ENCODE measurements at regions not wholly inside any gene's neighbourhood (a gene's known extent, or its start where the extent isn't known, plus 50 kb on each side); places are given as distances from the start of the nearest gene placed in this dataset.

DNA sequence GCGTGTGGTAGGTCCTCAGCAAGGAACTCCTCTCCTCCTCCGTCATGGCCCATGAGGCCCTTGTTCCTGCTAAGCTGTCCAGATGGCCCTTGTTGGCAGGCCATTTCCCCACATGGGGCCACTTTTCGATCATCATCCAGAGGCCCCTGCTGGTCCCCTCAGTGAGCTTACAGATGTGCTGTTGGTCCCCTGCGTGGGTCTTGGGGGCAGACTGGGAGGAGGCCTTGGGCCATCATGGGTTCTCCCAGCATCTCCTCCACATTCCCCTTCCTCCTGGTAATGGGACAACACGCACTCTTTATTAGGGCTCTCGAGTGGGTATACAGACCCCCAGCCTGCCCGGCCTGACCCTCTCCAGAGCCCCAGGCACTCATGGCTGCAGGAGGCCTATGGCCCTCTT is 114.7 kb downstream of the BEGAIN start:
- Histone ChIP-seq H3K4me3 (ENCODE audit: low read depth, low read length) (no peak overlapping the region), H3K9me3 (ENCODE audit: severe bottlenecking) (peaks cover 3% of the 10 kb centered on the region), H3K36me3 (no peaks in the 10 kb centered on the region), H3K27ac (no peak overlapping the region), H3K27me3 (ENCODE audit: insufficient read depth, low read depth, severe bottlenecking) (no peaks in the 10 kb centered on the region)
- no peak for DNase-seq
- TF ChIP-seq, protein P1, sequence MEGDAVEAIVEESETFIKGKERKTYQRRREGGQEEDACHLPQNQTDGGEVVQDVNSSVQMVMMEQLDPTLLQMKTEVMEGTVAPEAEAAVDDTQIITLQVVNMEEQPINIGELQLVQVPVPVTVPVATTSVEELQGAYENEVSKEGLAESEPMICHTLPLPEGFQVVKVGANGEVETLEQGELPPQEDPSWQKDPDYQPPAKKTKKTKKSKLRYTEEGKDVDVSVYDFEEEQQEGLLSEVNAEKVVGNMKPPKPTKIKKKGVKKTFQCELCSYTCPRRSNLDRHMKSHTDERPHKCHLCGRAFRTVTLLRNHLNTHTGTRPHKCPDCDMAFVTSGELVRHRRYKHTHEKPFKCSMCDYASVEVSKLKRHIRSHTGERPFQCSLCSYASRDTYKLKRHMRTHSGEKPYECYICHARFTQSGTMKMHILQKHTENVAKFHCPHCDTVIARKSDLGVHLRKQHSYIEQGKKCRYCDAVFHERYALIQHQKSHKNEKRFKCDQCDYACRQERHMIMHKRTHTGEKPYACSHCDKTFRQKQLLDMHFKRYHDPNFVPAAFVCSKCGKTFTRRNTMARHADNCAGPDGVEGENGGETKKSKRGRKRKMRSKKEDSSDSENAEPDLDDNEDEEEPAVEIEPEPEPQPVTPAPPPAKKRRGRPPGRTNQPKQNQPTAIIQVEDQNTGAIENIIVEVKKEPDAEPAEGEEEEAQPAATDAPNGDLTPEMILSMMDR (IDR thresholded peaks at IDR 0.05; ENCODE audit: low read depth, low read length) = no peak

DNA sequence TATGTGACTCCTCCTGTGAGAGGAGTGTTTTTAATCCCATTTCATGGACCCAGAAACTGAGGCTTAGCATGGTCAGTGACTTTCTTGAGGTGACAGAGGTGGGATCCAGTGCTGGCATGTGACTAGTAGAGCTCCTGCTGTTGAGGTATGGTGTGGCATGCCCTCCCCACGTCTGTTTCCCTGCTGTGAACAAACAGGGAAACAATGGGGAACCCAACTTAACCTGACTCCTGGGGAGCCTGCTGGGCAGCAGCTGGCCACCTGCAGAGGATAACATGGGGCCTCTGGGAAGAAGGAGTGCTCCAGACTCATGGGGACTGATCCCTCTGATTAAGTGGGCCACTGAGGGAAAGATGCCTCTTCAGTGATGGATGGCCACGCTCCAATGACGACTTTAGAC is 114.0 kb downstream of the BEGAIN start:
- Histone ChIP-seq H3K27me3 (ENCODE audit: insufficient read depth, low read depth, severe bottlenecking) (no peaks in the 10 kb centered on the region), H3K27ac (no peak overlapping the region), H3K9me3 (ENCODE audit: severe bottlenecking) (peaks cover 3% of the 10 kb centered on the region), H3K36me3 (no peaks in the 10 kb centered on the region), H3K4me3 (ENCODE audit: low read depth, low read length) (no peak overlapping the region)
- no peak for DNase-seq
- TF ChIP-seq, protein P1 (IDR thresholded peaks at IDR 0.05; ENCODE audit: low read depth, low read length) = no peak

DNA sequence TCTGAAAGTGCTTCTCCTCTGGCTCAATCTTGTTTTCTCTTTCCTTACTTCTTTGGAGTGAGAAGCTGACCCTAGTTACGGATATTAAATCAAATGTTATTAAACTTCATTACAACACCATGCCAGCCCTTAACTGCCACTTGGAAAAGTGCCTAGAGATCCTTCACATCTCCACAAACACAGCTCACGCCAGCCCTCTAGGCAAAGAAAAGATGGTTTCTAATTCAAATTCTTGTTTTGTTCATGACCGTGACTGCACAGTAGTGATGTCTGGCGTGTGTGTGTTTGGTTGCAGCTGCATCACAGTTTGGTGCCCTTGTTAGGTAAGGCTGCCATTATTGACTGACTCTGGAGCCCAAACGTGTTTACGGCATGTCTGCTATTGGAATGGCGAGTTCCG is 113.0 kb downstream of the BEGAIN start:
- TF ChIP-seq, protein P1 (IDR thresholded peaks at IDR 0.05; ENCODE audit: low read depth, low read length) = no peak
- Histone ChIP-seq H3K4me3 (ENCODE audit: low read depth, low read length) (no peak overlapping the region), H3K27me3 (ENCODE audit: insufficient read depth, low read depth, severe bottlenecking) (no peaks in the 10 kb centered on the region), H3K9me3 (ENCODE audit: severe bottlenecking) (peaks cover 3% of the 10 kb centered on the region), H3K27ac (no peak overlapping the region), H3K36me3 (no peaks in the 10 kb centered on the region)
- no peak for DNase-seq

DNA sequence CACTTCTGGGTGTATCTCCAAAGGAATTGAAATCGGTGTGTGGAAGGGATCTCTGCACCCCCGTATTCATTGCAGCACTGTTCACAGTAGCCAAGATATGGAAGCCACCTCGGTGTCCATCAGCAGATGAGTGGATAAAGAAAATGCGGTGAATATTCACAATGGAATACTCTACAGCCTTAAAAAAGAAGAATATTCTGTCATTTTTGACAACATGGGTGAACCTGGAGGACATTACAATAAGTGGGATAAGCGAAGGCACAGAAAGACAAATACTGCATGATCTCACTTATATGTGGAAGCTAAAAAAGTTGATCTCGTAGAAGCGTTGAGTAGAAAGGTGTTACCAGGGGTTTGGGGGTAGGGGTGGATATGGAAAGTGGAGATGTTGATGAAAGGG is 111.9 kb downstream of the BEGAIN start:
- Histone ChIP-seq H3K36me3 (no peaks in the 10 kb centered on the region), H3K27ac (no peak overlapping the region), H3K27me3 (ENCODE audit: insufficient read depth, low read depth, severe bottlenecking) (no peaks in the 10 kb centered on the region), H3K4me3 (ENCODE audit: low read depth, low read length) (no peak overlapping the region), H3K9me3 (ENCODE audit: severe bottlenecking) (peaks cover 3% of the 10 kb centered on the region)
- TF ChIP-seq, protein P1 (IDR thresholded peaks at IDR 0.05; ENCODE audit: low read depth, low read length) = no peak
- DNase-seq = no peak

DNA sequence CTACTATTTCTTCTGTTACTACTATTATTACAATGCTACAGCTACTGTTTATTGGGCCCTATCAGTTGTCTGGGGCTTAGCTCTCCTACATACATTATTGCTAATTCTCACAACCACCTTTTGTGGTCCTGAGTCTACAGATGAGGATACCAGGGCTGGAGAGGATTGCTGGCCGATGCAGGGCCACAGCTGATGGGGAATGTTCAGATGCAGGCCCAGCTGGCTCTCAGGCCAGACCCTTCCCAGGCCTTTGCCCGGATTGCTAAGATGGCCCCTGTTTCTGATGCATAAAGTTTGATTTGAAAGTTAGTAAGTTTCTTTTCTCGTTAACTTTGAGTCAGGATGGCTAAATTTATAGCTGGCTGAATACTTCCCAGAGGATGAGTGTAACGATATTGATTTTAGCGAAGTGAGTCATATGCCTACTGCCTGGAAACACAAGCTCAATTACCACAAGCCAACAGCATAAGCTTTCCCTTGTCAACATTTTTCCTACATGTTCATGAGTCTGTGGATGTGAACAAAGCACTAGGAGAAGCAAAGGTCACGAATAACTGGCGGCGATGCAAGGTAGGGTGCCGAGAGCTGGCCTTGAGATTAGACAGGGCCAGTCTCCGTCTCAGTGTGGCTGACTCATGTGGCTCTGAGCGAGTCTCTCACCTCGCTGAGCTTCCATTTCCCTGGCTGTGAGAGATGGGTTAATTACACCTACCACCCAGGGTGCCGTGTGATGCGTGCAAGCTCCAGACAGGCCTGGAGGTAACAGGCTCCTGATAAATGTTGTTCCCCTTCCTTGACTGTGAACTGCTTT is 111.0 kb downstream of the BEGAIN start:
- peaks cover 3% of the 10 kb centered on the region for H3K9me3 ChIP-seq (ENCODE audit: severe bottlenecking)
- TF ChIP-seq, protein P1 (IDR thresholded peaks at IDR 0.05; ENCODE audit: low read depth, low read length) = no peak
- no peak overlapping the region for H3K27ac ChIP-seq
- H3K36me3 ChIP-seq = no peaks in the 10 kb centered on the region
- no peak for DNase-seq
- no peak overlapping the region for H3K4me3 ChIP-seq (ENCODE audit: low read depth, low read length)
- no peaks in the 10 kb centered on the region for H3K27me3 ChIP-seq (ENCODE audit: insufficient read depth, low read depth, severe bottlenecking)

Measured in WERI-Rb-1 (cell line).